Right lobe of liver (tissue), 4 donors: ENCODE measurements at regions not wholly inside any gene's neighbourhood (a gene's known extent, or its start where the extent isn't known, plus 50 kb on each side); places are given as distances from the start of the nearest gene placed in this dataset.

Source experiments
- CTCF ChIP-seq, 4 donors: fragments of 200-600 bp in 3 of 4; fragments of 450-650 bp in 1 of 4; IDR thresholded peaks; one replicate each; pipeline versions ENCODE4 v1.5.1 to v1.8.0; 2016 to 2022; ENCODE audit warnings: antibody characterized with exemption in 4 of 4, mild to moderate bottlenecking in 2 of 4
- POLR2A ChIP-seq: fragments of 450-650 bp; IDR thresholded peaks from one replicate; pipeline ENCODE4 v1.6.1; 2017; ENCODE audit warnings: antibody characterized with exemption, mild to moderate bottlenecking
- donor health status: DM: no; HTN: no; CAD: no.
- donor health status: DM: no; HTN: no; CAD: no.
- donor health status: DM: no; HTN: yes; CAD: no.

GRCh38 chr1:104295511-104295910 lies 545.8 kb downstream of the AMY1C start:
- TF ChIP-seq POLR2A: no peak
- no peak for TF ChIP-seq CTCF (IDR thresholded peaks at IDR 0.05)
